ENCODE measurements at regions not wholly inside any gene's neighbourhood (a gene's known extent, or its start where the extent isn't known, plus 50 kb on each side); places are given as distances from the start of the nearest gene placed in this dataset.

- Histone ChIP-seq H3K27me3 (no peaks in the 10 kb centered on the region), H3K9ac (no peak overlapping the region), H3K4me1 (peaks cover 24% of the 10 kb centered on the region), H3K4me2 (no peak overlapping the region), H3K27ac (no peak overlapping the region), H3F3A (ENCODE audit: low read depth) (peaks cover 6% of the 10 kb centered on the region), H3K36me3 (no peaks in the 10 kb centered on the region), H3K4me3 (no peak overlapping the region), H3K9me3 (ENCODE audit: low read depth) (no peaks in the 10 kb centered on the region), H4K20me1 (ENCODE audit: low read depth) (no peaks in the 10 kb centered on the region), H3K79me2 (ENCODE audit: low read depth) (no peaks in the 10 kb centered on the region), H2AFZ (replicated peaks) (no peak overlapping the region)
- peaks cover 2% of the 10 kb centered on the region for H3K4me1 Mint-ChIP-seq
- H3K27ac Mint-ChIP-seq, result no peak overlapping the region
- no peak for TF ChIP-seq CTCF (IDR thresholded peaks at IDR 0.05)
- no peak for TF ChIP-seq EZH2phosphoT487 (IDR thresholded peaks at IDR 0.05)
- no peaks in the 10 kb centered on the region for H3K36me3 Mint-ChIP-seq
- DNase-seq (ENCODE audit: low spot score), result no peak
- no peak overlapping the region for H3K4me3 Mint-ChIP-seq
- no peaks in the 10 kb centered on the region for H3K9me3 Mint-ChIP-seq
- H3K27me3 Mint-ChIP-seq (ENCODE audit: insufficient read depth, low read depth), result peaks cover 9% of the 10 kb centered on the region
Measured at GRCh38 chr18:76213991-76214390, 281.1 kb downstream of the ZNF516 start.

- Mint-ChIP-seq H3K36me3 (no peaks in the 10 kb centered on the region), H3K4me3 (no peak overlapping the region), H3K27ac (no peak overlapping the region), H3K27me3 (ENCODE audit: insufficient read depth, low read depth) (peaks cover 9% of the 10 kb centered on the region), H3K4me1 (peaks cover 2% of the 10 kb centered on the region), H3K9me3 (no peaks in the 10 kb centered on the region)
- H3F3A ChIP-seq (ENCODE audit: low read depth), result peaks cover 6% of the 10 kb centered on the region
- no peak for TF ChIP-seq EZH2 (IDR thresholded peaks at IDR 0.05)
- no peak for TF ChIP-seq EZH2phosphoT487 (IDR thresholded peaks at IDR 0.05)
- TF ChIP-seq CTCF (IDR thresholded peaks at IDR 0.05), result no peak
- peak overlapping the region; percentile 57 for H2AFZ ChIP-seq (replicated peaks)
- no peaks in the 10 kb centered on the region for H4K20me1 ChIP-seq (ENCODE audit: low read depth)
- no peak overlapping the region for H3K27ac ChIP-seq
- no peaks in the 10 kb centered on the region for H3K9me3 ChIP-seq (ENCODE audit: low read depth)
- H3K9ac ChIP-seq, result no peak overlapping the region
- peak overlapping the region; percentile 68 for H3K4me2 ChIP-seq
- no peaks in the 10 kb centered on the region for H3K36me3 ChIP-seq
- H3K4me3 ChIP-seq, result peak overlapping the region; percentile 13
- no peaks in the 10 kb centered on the region for H3K79me2 ChIP-seq (ENCODE audit: low read depth)
- H3K4me1 ChIP-seq, result peaks cover 30% of the 10 kb centered on the region
- peak; percentile 60 for DNase-seq (ENCODE audit: low spot score)
- no peaks in the 10 kb centered on the region for H3K27me3 ChIP-seq
Measured at GRCh38 chr18:76212960-76213359, 282.1 kb downstream of the ZNF516 start.

GRCh38 chr18:76209597-76209996 is 285.4 kb downstream of the ZNF516 start:
- H2AFZ ChIP-seq (replicated peaks), result no peak overlapping the region
- peaks cover 6% of the 10 kb centered on the region for H3F3A ChIP-seq (ENCODE audit: low read depth)
- H3K4me1 ChIP-seq, result peaks cover 30% of the 10 kb centered on the region
- Mint-ChIP-seq H3K27me3 (ENCODE audit: insufficient read depth, low read depth) (peaks cover 7% of the 10 kb centered on the region), H3K36me3 (no peaks in the 10 kb centered on the region), H3K27ac (no peak overlapping the region), H3K4me1 (peaks cover 2% of the 10 kb centered on the region), H3K9me3 (no peaks in the 10 kb centered on the region), H3K4me3 (no peak overlapping the region)
- H3K79me2 ChIP-seq (ENCODE audit: low read depth), result no peaks in the 10 kb centered on the region
- no peaks in the 10 kb centered on the region for H3K36me3 ChIP-seq
- no peak overlapping the region for H3K9ac ChIP-seq
- H3K27me3 ChIP-seq, result no peaks in the 10 kb centered on the region
- TF ChIP-seq CTCF (IDR thresholded peaks at IDR 0.05) (no peak), EZH2 (IDR thresholded peaks at IDR 0.05) (no peak), EZH2phosphoT487 (IDR thresholded peaks at IDR 0.05) (no peak)
- no peak overlapping the region for H3K4me2 ChIP-seq
- H3K27ac ChIP-seq, result no peak overlapping the region
- no peak overlapping the region for H3K4me3 ChIP-seq
- no peaks in the 10 kb centered on the region for H3K9me3 ChIP-seq (ENCODE audit: low read depth)
- no peak for DNase-seq (ENCODE audit: low spot score)
- no peaks in the 10 kb centered on the region for H4K20me1 ChIP-seq (ENCODE audit: low read depth)
